ENCODE measurements at regions not wholly inside any gene's neighbourhood (a gene's known extent, or its start where the extent isn't known, plus 50 kb on each side); places are given as distances from the start of the nearest gene placed in this dataset.

DNA sequence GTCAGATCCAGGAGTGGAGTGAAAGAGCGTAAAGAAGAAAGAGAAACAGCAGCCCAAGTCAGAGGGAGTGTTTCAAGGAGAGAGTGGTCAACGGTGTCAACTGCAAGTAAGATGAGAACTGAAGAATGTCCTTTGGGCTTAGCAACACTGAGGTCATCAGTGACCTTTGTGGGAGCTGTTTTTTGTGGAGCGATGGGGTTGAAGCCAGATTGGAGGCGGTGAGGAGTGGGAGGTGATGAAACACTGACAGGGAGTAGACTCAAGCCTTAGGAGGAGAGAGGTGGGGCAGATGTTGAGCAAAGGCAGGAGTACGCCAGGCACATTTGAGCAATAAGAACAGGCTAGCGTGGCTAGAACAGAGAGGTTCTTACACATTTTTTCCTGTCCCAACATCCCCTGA is 103.7 kb upstream of the GNAO1 start:
- TF ChIP-seq FOXM1 (IDR thresholded peaks at IDR 0.05; ENCODE audit: borderline replicate concordance) (no peak), L3MBTL2 (conservative IDR thresholded peaks at IDR 0.05) (no peak), TARDBP (IDR thresholded peaks at IDR 0.05) (no peak), SUZ12 (IDR thresholded peaks at IDR 0.05) (no peak), LEF1 (IDR thresholded peaks at IDR 0.05; ENCODE audit: borderline replicate concordance) (no peak), SP1 (IDR thresholded peaks at IDR 0.05) (no peak), ELF4 (IDR thresholded peaks at IDR 0.05) (no peak), FOXA1 (IDR thresholded peaks at IDR 0.05) (no peak), BHLHE40 (IDR thresholded peaks at IDR 0.05; ENCODE audit: borderline replicate concordance) (no peak), ZNF384 (IDR thresholded peaks at IDR 0.05) (no peak), NFRKB (IDR thresholded peaks at IDR 0.05) (no peak), HDGF (IDR thresholded peaks at IDR 0.05; ENCODE audit: borderline replicate concordance) (no peak), ARNT (IDR thresholded peaks at IDR 0.05) (no peak), FOXK2 (IDR thresholded peaks at IDR 0.05) (no peak)

Data from HEK293T (cell line).